Stimulated activated naive B cell treated with anti-CD40 and anti-IgM and Interleukin-4, amounts not matched to agents 10 μg/mL and 1 μg/mL and 100 μg/mL, for 72 hours (primary cell): ENCODE measurements at regions not wholly inside any gene's neighbourhood (a gene's known extent, or its start where the extent isn't known, plus 50 kb on each side); places are given as distances from the start of the nearest gene placed in this dataset.

ENCODE experiments used
- ATAC-seq, 2 donors: fragments of 150-1000 bp; cut with Tn5 transposase; replicated peaks; 2 replicates each; pipeline ENCODE4 v1.10.0; 2021; ENCODE audit warnings: moderate library complexity in 1 of 2
- DNase-seq: peaks from one replicate; pipeline ENCODE4 v3.0.0; 2021
- H3K27ac Mint-ChIP-seq: one replicate; pipeline ENCODE4 v1.8.0; 2022; ENCODE audit warnings: mild to moderate bottlenecking, mixed read lengths
- H3K27me3 Mint-ChIP-seq, 2 donors: one replicate each; pipeline ENCODE4 v1.8.0; 2022; ENCODE audit warnings: mixed read lengths in 2 of 2
- H3K36me3 Mint-ChIP-seq, 2 donors: one replicate each; pipeline ENCODE4 v1.8.0; 2022; ENCODE audit warnings: mixed read lengths in 2 of 2, mild to moderate bottlenecking in 1 of 2
- H3K4me1 Mint-ChIP-seq, 2 donors: one replicate each; pipeline ENCODE4 v1.8.0; 2022; ENCODE audit warnings: mixed read lengths in 2 of 2, mild to moderate bottlenecking in 1 of 2
- H3K4me3 Mint-ChIP-seq, 2 donors: one replicate each; pipeline ENCODE4 v1.8.0; 2022; ENCODE audit warnings: mild to moderate bottlenecking in 2 of 2, mixed read lengths in 2 of 2, moderate library complexity in 1 of 2
- H3K9me3 Mint-ChIP-seq, 2 donors: one replicate each; pipeline ENCODE4 v1.8.0; 2022; ENCODE audit warnings: mixed read lengths in 2 of 2, mild to moderate bottlenecking in 1 of 2

- H3K27me3 Mint-ChIP-seq, result no peaks in the 10 kb centered on the region
- H3K9me3 Mint-ChIP-seq, result peaks cover 3 to 8% of the 10 kb centered on the region in 2 donors
- DNase-seq (no peak), ATAC-seq (no peak)
- H3K4me1 Mint-ChIP-seq, result no peaks in the 10 kb centered on the region
- no peak overlapping the region for H3K27ac Mint-ChIP-seq
- H3K4me3 Mint-ChIP-seq, result no peak overlapping the region
- no peaks in the 10 kb centered on the region for H3K36me3 Mint-ChIP-seq
Measured at GRCh38 chr20:55216525-55217242, 741.3 kb downstream of the DOK5 start.

DNA sequence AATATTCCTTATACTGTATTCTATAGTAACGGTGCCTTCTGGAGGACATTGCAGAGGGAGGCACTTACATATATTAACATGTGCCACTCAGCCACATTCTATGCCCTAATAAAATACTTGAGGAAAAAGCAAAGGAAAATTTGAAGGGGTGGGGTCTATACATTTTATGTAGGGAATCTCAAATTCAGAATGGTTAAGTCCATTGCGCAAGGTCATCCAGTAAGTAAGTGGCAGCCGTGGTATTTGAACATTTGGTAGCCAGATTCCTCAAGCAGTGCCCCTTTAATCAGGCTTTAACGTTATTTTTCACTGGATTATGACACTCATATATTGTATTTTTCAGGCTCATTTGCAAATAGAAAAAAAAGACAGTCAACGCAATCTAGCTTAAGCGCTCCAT lies 738.3 kb downstream of the DOK5 start:
- Mint-ChIP-seq H3K4me3 (no peak overlapping the region), H3K4me1 (no peaks in the 10 kb centered on the region), H3K27me3 (no peaks in the 10 kb centered on the region), H3K9me3 (peaks cover 3 to 8% of the 10 kb centered on the region in 2 donors), H3K36me3 (no peaks in the 10 kb centered on the region), H3K27ac (no peak overlapping the region)
- DNase-seq (no peak), ATAC-seq (no peak)

GRCh38 chr20:55211481-55211880 lies 736.1 kb downstream of the DOK5 start:
- Mint-ChIP-seq H3K27me3 (no peaks in the 10 kb centered on the region), H3K36me3 (no peaks in the 10 kb centered on the region), H3K27ac (no peak overlapping the region), H3K4me1 (no peaks in the 10 kb centered on the region), H3K4me3 (no peak overlapping the region), H3K9me3 (peaks cover 2 to 8% of the 10 kb centered on the region in 2 donors)
- no peak for ATAC-seq
- DNase-seq, result no peak

- DNase-seq (no peak), ATAC-seq (no peak)
- Mint-ChIP-seq H3K27me3 (no peaks in the 10 kb centered on the region), H3K4me3 (no peak overlapping the region), H3K27ac (no peak overlapping the region), H3K4me1 (no peaks in the 10 kb centered on the region), H3K36me3 (no peaks in the 10 kb centered on the region), H3K9me3 (peaks cover 4 to 9% of the 10 kb centered on the region in 2 donors)
Measured at GRCh38 chr20:55205665-55206064, 730.3 kb downstream of the DOK5 start.

DNA sequence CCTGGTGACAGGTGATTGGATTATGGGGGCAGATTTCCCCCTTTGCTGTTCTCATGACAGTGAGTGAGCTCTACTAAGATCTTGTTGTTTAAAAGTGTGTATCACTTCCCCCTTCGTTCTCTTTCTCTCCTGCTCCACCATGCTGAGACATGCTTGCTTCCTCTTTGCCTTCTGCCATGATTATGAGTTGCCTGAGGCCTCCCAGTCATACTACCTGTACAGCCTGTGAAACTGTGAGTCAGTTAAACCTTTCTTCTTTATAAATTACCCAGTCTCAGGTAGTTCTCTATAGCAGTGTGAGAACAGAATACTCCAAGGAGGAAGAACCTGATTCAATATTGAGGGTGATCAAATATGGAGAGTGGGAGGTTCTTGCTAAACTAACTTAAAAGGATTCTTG lies 724.9 kb downstream of the DOK5 start:
- no peaks in the 10 kb centered on the region for H3K4me1 Mint-ChIP-seq
- ATAC-seq (peak in 1 of 2 donors; percentile 23), DNase-seq (no peak)
- H3K4me3 Mint-ChIP-seq, result no peak overlapping the region
- H3K9me3 Mint-ChIP-seq, result peaks cover 4 to 10% of the 10 kb centered on the region in 2 donors
- no peaks in the 10 kb centered on the region for H3K27me3 Mint-ChIP-seq
- H3K27ac Mint-ChIP-seq, result no peak overlapping the region
- no peaks in the 10 kb centered on the region for H3K36me3 Mint-ChIP-seq

DNA sequence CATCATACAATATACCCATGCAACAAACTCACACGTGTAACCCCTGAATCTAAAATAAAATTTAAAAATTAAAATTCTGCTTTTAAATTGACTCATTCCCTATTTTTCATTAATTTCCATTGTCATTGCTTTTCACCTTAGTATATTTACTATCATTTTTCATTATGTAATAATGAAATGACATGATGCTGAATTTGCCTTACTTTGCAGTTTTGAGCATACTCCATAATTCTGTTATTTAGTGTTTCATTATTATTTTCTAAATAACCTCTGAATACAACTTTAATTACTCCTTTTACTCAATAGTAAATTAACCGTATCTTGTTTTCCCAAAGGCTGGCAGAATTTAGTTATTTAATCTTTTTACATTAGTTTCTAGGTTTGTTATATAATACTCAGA lies 719.6 kb downstream of the DOK5 start:
- no peaks in the 10 kb centered on the region for H3K27me3 Mint-ChIP-seq
- H3K4me1 Mint-ChIP-seq, result no peaks in the 10 kb centered on the region
- no peak overlapping the region for H3K4me3 Mint-ChIP-seq
- DNase-seq (no peak), ATAC-seq (no peak)
- H3K27ac Mint-ChIP-seq, result no peak overlapping the region
- peaks cover 6 to 11% of the 10 kb centered on the region in 2 donors for H3K9me3 Mint-ChIP-seq
- H3K36me3 Mint-ChIP-seq, result no peaks in the 10 kb centered on the region

- Mint-ChIP-seq H3K36me3 (no peaks in the 10 kb centered on the region), H3K4me1 (no peaks in the 10 kb centered on the region), H3K9me3 (peaks cover 4 to 13% of the 10 kb centered on the region in 2 donors), H3K27ac (no peak overlapping the region), H3K27me3 (no peaks in the 10 kb centered on the region), H3K4me3 (no peak overlapping the region)
- DNase-seq, result no peak
- ATAC-seq, result no peak
Measured at GRCh38 chr20:55186228-55186627, 710.8 kb downstream of the DOK5 start.

- Mint-ChIP-seq H3K27ac (no peak overlapping the region), H3K9me3 (peaks cover 9% of the 10 kb centered on the region in 2 donors), H3K4me1 (no peaks in the 10 kb centered on the region), H3K4me3 (no peak overlapping the region), H3K36me3 (no peaks in the 10 kb centered on the region), H3K27me3 (no peaks in the 10 kb centered on the region)
- ATAC-seq (no peak), DNase-seq (no peak)
Measured at GRCh38 chr20:55175081-55175480, 699.7 kb downstream of the DOK5 start.

DNA sequence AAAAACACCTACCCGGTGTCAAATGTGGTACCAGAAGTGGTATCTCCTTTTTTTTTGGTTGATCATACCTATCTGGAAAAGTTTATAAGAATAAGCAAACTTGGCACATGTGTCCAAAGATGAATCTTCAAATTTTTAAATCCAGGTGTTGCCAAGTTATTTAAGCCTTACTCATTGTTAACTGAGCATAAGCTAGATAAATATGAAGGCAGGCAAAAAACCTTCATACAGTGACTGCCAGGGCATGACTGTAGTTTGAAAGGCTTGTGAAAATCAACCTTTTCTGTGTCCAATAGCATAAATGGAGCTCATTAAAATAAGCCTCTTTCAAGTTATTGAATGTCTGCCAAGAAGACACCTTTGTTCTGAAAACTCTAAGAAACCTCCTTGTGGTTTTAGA lies 699.2 kb downstream of the DOK5 start:
- Mint-ChIP-seq H3K4me1 (no peaks in the 10 kb centered on the region), H3K9me3 (peaks cover 5 to 6% of the 10 kb centered on the region in 2 donors), H3K36me3 (no peaks in the 10 kb centered on the region), H3K27me3 (no peaks in the 10 kb centered on the region), H3K27ac (no peak overlapping the region), H3K4me3 (no peak overlapping the region)
- ATAC-seq, result no peak
- no peak for DNase-seq

- ATAC-seq (no peak), DNase-seq (no peak)
- peaks cover 4 to 6% of the 10 kb centered on the region in 2 donors for H3K9me3 Mint-ChIP-seq
- no peaks in the 10 kb centered on the region for H3K27me3 Mint-ChIP-seq
- H3K4me1 Mint-ChIP-seq, result no peaks in the 10 kb centered on the region
- H3K27ac Mint-ChIP-seq, result no peak overlapping the region
- no peaks in the 10 kb centered on the region for H3K36me3 Mint-ChIP-seq
- no peak overlapping the region for H3K4me3 Mint-ChIP-seq
Measured at GRCh38 chr20:55174172-55174571, 698.8 kb downstream of the DOK5 start.

GRCh38 chr20:55173601-55174000 lies 698.2 kb downstream of the DOK5 start:
- Mint-ChIP-seq H3K4me1 (no peaks in the 10 kb centered on the region), H3K27me3 (no peaks in the 10 kb centered on the region), H3K36me3 (no peaks in the 10 kb centered on the region), H3K4me3 (no peak overlapping the region), H3K9me3 (peaks cover 4 to 6% of the 10 kb centered on the region in 2 donors), H3K27ac (no peak overlapping the region)
- ATAC-seq (no peak), DNase-seq (no peak)

- no peaks in the 10 kb centered on the region for H3K27me3 Mint-ChIP-seq
- H3K36me3 Mint-ChIP-seq, result no peaks in the 10 kb centered on the region
- no peak overlapping the region for H3K4me3 Mint-ChIP-seq
- ATAC-seq, result no peak
- no peak overlapping the region for H3K27ac Mint-ChIP-seq
- no peak for DNase-seq
- peaks cover 4 to 6% of the 10 kb centered on the region in 2 donors for H3K9me3 Mint-ChIP-seq
- no peaks in the 10 kb centered on the region for H3K4me1 Mint-ChIP-seq
Measured at GRCh38 chr20:55172310-55173002, 697.1 kb downstream of the DOK5 start.

DNA sequence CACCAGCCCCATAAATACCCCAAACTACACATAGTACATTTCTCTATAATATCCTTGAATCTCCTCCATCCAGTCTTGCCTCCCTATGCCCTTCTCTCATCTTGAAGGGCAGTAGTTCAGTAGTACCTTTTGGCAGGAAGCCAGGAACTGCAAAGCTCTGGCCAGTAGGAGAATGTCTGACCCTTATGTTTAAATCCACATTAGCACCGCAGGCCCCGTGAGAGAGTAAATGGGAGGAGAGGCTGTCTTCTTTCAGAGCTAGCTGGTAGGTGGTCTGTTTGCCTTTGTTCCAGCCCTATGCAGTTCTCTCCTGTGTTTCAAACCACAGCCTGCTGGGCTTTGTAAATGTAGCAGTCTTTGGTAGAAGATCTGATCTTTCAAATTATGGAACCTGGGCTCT lies 690.7 kb downstream of the DOK5 start:
- DNase-seq, result no peak
- H3K27ac Mint-ChIP-seq, result no peak overlapping the region
- H3K9me3 Mint-ChIP-seq, result no peaks in the 10 kb centered on the region
- H3K27me3 Mint-ChIP-seq, result no peaks in the 10 kb centered on the region
- H3K36me3 Mint-ChIP-seq, result no peaks in the 10 kb centered on the region
- no peaks in the 10 kb centered on the region for H3K4me1 Mint-ChIP-seq
- ATAC-seq, result no peak
- no peak overlapping the region for H3K4me3 Mint-ChIP-seq

- ATAC-seq, result no peak
- Mint-ChIP-seq H3K4me3 (no peak overlapping the region), H3K9me3 (peaks cover 1 to 3% of the 10 kb centered on the region in 2 donors), H3K27me3 (no peaks in the 10 kb centered on the region), H3K27ac (no peak overlapping the region), H3K4me1 (no peaks in the 10 kb centered on the region), H3K36me3 (no peaks in the 10 kb centered on the region)
- DNase-seq, result no peak
Measured at GRCh38 chr20:55160996-55161395, 685.6 kb downstream of the DOK5 start.

DNA sequence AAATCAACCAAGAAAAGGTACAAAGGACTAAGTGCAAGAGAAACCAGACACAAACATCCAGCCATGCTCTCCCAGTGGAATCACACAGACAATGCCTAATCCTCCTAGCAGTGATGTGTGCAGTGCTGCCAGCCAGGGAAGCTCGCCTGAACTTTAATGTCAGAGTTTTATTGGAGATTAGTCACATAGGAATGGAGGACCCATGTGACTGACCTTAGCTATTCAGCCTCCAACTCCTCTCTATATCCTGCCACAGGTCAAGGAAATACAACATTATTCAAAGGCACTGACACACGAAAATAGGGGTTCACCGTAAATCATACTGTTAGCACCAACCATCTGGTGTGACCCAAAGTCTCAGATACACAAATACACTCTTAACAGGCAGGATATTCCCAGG lies 684.6 kb downstream of the DOK5 start:
- no peaks in the 10 kb centered on the region for H3K4me1 Mint-ChIP-seq
- DNase-seq (no peak), ATAC-seq (no peak)
- no peak overlapping the region for H3K4me3 Mint-ChIP-seq
- H3K27ac Mint-ChIP-seq, result no peak overlapping the region
- peaks cover 1 to 3% of the 10 kb centered on the region in 2 donors for H3K9me3 Mint-ChIP-seq
- no peaks in the 10 kb centered on the region for H3K36me3 Mint-ChIP-seq
- no peaks in the 10 kb centered on the region for H3K27me3 Mint-ChIP-seq
